Tibial nerve (tissue), 4 donors: ENCODE measurements at regions not wholly inside any gene's neighbourhood (a gene's known extent, or its start where the extent isn't known, plus 50 kb on each side); places are given as distances from the start of the nearest gene placed in this dataset.

ENCODE experiments used
- DNase-seq, 2 donors: peaks; one replicate each; pipeline ENCODE4 v3.0.0-alpha.2; 2019; ENCODE audit warnings: low spot score in 2 of 2
- H3K27ac ChIP-seq, 4 donors: fragments of 200-600 bp; sonication (generic) in 3 of 4; one replicate each; pipeline ENCODE4 v1.5.1; 2017 to 2019; ENCODE audit warnings: mild to moderate bottlenecking in 1 of 4
- H3K27me3 ChIP-seq, 2 donors: fragments of 200-600 bp; sonication (generic) in 1 of 2; one replicate each; pipeline versions ENCODE4 v1.5.1 to v1.6.0; 2017 to 2019
- H3K36me3 ChIP-seq, 3 donors: fragments of 200-600 bp; sonication (generic); one replicate each; pipeline ENCODE4 v1.5.1; 2018 to 2019
- H3K4me1 ChIP-seq, 4 donors: fragments of 200-600 bp; sonication (generic) in 3 of 4; one replicate each; pipeline ENCODE4 v1.5.1; 2017 to 2019
- H3K4me3 ChIP-seq, 4 donors: fragments of 200-600 bp; sonication (generic) in 3 of 4; one replicate each; pipeline ENCODE4 v1.5.1; 2017 to 2019; ENCODE audit warnings: mild to moderate bottlenecking in 1 of 4, moderate library complexity in 1 of 4
- H3K9me3 ChIP-seq, 4 donors: fragments of 200-600 bp; sonication (generic) in 3 of 4; one replicate each; pipeline ENCODE4 v1.5.1; 2017 to 2019
- EP300 ChIP-seq, 2 donors: sonication (generic); formaldehyde crosslinking; IDR thresholded peaks; one replicate each; pipeline ENCODE4 v1.6.1; 2017; ENCODE audit warnings: antibody characterized with exemption in 2 of 2, mild to moderate bottlenecking in 1 of 2
- POLR2A ChIP-seq, 2 donors: fragments of 450-650 bp; IDR thresholded peaks; one replicate each; pipeline ENCODE4 v1.6.1; 2017; ENCODE audit warnings: antibody characterized with exemption in 2 of 2, mild to moderate bottlenecking in 2 of 2, moderate library complexity in 2 of 2
- WGBS, 2 donors: methylation state at CpG; one replicate each; pipeline ENCODE4 v1.1.5; 2018; 5-methylcytosine and 5-hydroxymethylcytosine counted together
- TF ChIP-seq, protein P1 (sequence below), 5 experiments: fragments of 200-600 bp in 3 of 5; fragments of 450-650 bp in 2 of 5; sonication (generic) in 3 of 5; IDR thresholded peaks; one replicate each; pipeline ENCODE4 v1.5.1; 2016 to 2019; ENCODE audit warnings: antibody characterized with exemption in 5 of 5, mild to moderate bottlenecking in 3 of 5, moderate library complexity in 2 of 5

DNA sequence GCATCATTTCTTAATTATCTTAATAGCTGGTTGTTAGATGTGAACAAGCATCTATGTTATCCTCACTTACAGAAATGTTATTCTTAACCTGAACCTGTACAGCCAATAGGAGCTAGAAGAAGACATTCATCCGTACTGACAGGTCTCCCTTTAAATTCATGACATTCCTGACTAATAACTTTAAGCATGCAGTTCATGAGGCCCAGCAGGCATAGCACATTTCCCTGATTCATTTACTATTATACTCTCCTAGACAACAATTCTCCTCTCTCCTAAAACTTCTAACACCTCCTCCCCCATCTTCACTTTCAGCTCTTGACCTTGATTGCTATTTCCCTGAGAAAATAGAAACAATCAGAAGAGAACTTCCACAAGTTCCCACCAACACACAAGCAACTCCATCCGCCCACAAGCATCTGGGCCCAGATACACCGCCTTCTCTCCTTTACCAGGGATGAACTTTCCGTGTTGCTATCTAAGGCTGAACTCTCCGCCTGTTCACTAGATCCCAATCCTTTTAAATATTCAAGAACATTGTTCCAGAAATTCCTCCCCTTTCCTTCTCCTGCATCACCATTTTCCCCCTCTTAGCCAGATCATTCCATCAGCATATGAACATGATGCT, 62.9 kb upstream of the SPRED1 start:
- H3K4me1 ChIP-seq, result no peaks in the 10 kb centered on the region
- no peak overlapping the region for H3K4me3 ChIP-seq
- 65 to 68% methylated on average over 5 of the region's 5 CpGs for WGBS, 2 donors
- H3K9me3 ChIP-seq, result no peaks in the 10 kb centered on the region
- H3K36me3 ChIP-seq, result no peaks in the 10 kb centered on the region
- no peak for DNase-seq
- TF ChIP-seq POLR2A (IDR thresholded peaks at IDR 0.05), result no peak
- TF ChIP-seq EP300 (IDR thresholded peaks at IDR 0.05), result no peak
- TF ChIP-seq, protein P1, sequence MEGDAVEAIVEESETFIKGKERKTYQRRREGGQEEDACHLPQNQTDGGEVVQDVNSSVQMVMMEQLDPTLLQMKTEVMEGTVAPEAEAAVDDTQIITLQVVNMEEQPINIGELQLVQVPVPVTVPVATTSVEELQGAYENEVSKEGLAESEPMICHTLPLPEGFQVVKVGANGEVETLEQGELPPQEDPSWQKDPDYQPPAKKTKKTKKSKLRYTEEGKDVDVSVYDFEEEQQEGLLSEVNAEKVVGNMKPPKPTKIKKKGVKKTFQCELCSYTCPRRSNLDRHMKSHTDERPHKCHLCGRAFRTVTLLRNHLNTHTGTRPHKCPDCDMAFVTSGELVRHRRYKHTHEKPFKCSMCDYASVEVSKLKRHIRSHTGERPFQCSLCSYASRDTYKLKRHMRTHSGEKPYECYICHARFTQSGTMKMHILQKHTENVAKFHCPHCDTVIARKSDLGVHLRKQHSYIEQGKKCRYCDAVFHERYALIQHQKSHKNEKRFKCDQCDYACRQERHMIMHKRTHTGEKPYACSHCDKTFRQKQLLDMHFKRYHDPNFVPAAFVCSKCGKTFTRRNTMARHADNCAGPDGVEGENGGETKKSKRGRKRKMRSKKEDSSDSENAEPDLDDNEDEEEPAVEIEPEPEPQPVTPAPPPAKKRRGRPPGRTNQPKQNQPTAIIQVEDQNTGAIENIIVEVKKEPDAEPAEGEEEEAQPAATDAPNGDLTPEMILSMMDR (IDR thresholded peaks at IDR 0.05), result no peak
- H3K27ac ChIP-seq, result no peak overlapping the region
- no peaks in the 10 kb centered on the region for H3K27me3 ChIP-seq

- no peak overlapping the region for H3K27ac ChIP-seq
- TF ChIP-seq, protein P1 (IDR thresholded peaks at IDR 0.05), result no peak
- TF ChIP-seq POLR2A (IDR thresholded peaks at IDR 0.05), result no peak
- no peak for TF ChIP-seq EP300 (IDR thresholded peaks at IDR 0.05)
- no peaks in the 10 kb centered on the region for H3K4me1 ChIP-seq
- no peaks in the 10 kb centered on the region for H3K9me3 ChIP-seq
- no peaks in the 10 kb centered on the region for H3K36me3 ChIP-seq
- WGBS, 2 donors, result 91 to 92% methylated on average over 10 of the region's 10 CpGs
- no peak overlapping the region for H3K4me3 ChIP-seq
- no peaks in the 10 kb centered on the region for H3K27me3 ChIP-seq
- DNase-seq, result no peak
Measured at GRCh38 chr15:38190501-38190900, 62.1 kb upstream of the SPRED1 start.

DNA sequence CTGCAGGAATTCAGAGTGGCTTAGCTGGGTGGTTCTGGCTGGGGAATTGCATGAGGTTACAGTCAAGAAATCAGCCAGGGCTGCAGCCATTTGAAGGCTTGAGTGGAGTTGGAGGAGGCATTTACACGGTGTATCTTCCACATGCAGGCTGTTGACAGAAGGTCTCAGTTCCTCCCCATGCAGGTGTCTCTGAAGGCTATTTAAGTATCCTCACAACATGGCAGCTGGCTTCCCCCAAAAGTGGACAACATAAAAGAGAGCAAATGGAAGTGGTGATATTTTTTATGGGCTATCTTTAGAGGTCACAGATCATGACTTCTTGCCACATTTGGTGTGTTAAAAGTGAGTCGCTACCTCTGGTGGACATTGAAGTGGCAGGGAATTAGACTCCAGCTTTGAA, 60.1 kb upstream of the SPRED1 start:
- TF ChIP-seq, protein P1 (IDR thresholded peaks at IDR 0.05), result no peak
- no peak for TF ChIP-seq EP300 (IDR thresholded peaks at IDR 0.05)
- TF ChIP-seq POLR2A (IDR thresholded peaks at IDR 0.05), result no peak
- WGBS, 2 donors, result 89 to 95% methylated on average over 2 of the region's 2 CpGs

DNA sequence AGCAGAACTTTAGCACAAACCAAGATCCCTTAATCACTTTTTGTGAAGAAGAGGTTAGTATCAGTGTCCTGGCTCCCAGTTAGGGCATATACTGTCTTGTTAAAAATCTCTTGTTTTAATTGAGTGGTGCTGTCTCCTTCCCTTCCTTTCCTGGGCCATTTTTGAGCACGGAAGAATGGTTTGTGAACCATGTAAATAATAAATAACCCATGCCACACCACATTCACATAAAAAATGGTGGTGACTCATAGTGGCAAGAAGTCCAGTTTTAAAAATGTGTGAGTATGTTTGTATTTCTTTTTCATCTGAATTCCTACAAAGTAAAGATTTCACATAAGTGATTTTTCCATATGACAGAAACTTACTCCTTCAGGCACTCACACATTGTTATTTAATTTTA, 59.1 kb upstream of the SPRED1 start:
- Histone ChIP-seq H3K27ac (no peak overlapping the region), H3K4me3 (no peak overlapping the region), H3K4me1 (peaks cover 0 to 8% (median 0%) of the 10 kb centered on the region in 4 donors), H3K9me3 (no peaks in the 10 kb centered on the region), H3K27me3 (no peaks in the 10 kb centered on the region), H3K36me3 (no peaks in the 10 kb centered on the region)
- TF ChIP-seq EP300 (IDR thresholded peaks at IDR 0.05) (no peak), POLR2A (IDR thresholded peaks at IDR 0.05) (no peak)
- TF ChIP-seq, protein P1 (IDR thresholded peaks at IDR 0.05), result no peak
- WGBS, 2 donors, result 71 to 83% methylated on average over 1 of the region's 1 CpG
- no peak for DNase-seq

More for the DNA sequence above, 60.1 kb upstream of the SPRED1 start:
- H3K27me3 ChIP-seq, result no peaks in the 10 kb centered on the region
- DNase-seq, result no peak
- no peak overlapping the region for H3K27ac ChIP-seq
- no peaks in the 10 kb centered on the region for H3K36me3 ChIP-seq
- H3K4me1 ChIP-seq, result peaks cover 0 to 8% (median 0%) of the 10 kb centered on the region in 4 donors
- no peaks in the 10 kb centered on the region for H3K9me3 ChIP-seq
- H3K4me3 ChIP-seq, result no peak overlapping the region

DNA sequence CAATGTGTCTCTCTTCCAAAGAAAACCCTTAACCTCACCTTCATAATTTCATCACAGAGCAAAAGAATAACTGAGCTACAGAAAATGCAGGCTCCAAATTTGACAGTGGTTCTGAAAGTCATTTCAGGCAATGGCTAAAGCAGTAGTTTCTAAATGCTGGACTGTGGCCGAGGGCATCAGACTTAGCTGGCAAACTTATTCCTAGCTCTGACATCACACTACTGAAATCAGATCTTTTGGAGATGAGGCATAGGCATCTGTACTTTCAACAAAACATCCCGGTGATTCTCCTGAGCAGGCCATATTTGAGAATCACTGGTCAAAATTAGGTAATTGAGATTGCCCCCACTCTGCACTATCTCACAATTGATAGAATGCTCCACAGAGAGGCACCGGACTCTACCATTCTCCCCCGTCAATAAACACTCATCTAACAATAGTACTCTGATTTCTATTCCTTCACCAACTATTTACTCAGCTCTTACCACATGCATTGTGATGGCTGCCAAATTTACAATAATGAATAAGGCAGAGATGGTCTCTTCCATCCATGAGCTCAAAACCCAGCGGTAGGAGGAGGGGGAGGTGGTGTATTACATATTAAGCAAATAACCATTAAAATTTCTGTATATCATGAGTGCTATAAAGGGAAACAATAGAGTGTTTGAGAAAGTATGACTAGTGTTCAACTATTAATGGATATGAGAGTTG, 57.3 kb upstream of the SPRED1 start:
- Histone ChIP-seq H3K27ac (no peak overlapping the region), H3K4me3 (no peak overlapping the region), H3K9me3 (no peaks in the 10 kb centered on the region), H3K4me1 (peaks cover 0 to 8% (median 0%) of the 10 kb centered on the region in 4 donors), H3K36me3 (no peaks in the 10 kb centered on the region), H3K27me3 (no peaks in the 10 kb centered on the region)
- 52 to 56% methylated on average over 5 of the region's 5 CpGs for WGBS, 2 donors
- no peak for DNase-seq
- TF ChIP-seq, protein P1 (IDR thresholded peaks at IDR 0.05), result no peak
- TF ChIP-seq EP300 (IDR thresholded peaks at IDR 0.05), result no peak
- no peak for TF ChIP-seq POLR2A (IDR thresholded peaks at IDR 0.05)
